ENCODE measurements at regions not wholly inside any gene's neighbourhood (a gene's known extent, or its start where the extent isn't known, plus 50 kb on each side); places are given as distances from the start of the nearest gene placed in this dataset.

DNA sequence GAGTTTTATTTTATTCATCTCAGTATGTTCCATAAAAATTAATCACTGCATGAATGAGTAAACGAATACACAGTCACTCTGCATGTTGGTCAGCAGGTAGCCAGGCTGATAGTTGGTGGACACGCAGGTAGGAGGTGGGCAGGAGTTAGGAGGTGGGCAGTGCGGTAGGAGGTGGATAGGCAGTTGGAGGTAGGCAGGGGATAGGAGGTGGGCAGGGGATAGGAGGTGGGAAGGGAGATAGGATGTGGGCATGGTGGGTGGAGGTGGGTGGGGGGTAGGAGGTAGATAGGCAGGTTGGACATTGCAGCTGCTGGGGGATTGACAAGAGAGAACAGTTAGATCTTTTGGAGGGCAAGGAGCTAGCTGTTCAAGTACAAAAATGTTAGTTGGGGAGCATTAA lies 322.7 kb downstream of the PTPRU start:
- TF ChIP-seq, protein P1, sequence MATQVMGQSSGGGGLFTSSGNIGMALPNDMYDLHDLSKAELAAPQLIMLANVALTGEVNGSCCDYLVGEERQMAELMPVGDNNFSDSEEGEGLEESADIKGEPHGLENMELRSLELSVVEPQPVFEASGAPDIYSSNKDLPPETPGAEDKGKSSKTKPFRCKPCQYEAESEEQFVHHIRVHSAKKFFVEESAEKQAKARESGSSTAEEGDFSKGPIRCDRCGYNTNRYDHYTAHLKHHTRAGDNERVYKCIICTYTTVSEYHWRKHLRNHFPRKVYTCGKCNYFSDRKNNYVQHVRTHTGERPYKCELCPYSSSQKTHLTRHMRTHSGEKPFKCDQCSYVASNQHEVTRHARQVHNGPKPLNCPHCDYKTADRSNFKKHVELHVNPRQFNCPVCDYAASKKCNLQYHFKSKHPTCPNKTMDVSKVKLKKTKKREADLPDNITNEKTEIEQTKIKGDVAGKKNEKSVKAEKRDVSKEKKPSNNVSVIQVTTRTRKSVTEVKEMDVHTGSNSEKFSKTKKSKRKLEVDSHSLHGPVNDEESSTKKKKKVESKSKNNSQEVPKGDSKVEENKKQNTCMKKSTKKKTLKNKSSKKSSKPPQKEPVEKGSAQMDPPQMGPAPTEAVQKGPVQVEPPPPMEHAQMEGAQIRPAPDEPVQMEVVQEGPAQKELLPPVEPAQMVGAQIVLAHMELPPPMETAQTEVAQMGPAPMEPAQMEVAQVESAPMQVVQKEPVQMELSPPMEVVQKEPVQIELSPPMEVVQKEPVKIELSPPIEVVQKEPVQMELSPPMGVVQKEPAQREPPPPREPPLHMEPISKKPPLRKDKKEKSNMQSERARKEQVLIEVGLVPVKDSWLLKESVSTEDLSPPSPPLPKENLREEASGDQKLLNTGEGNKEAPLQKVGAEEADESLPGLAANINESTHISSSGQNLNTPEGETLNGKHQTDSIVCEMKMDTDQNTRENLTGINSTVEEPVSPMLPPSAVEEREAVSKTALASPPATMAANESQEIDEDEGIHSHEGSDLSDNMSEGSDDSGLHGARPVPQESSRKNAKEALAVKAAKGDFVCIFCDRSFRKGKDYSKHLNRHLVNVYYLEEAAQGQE (IDR thresholded peaks at IDR 0.05; ENCODE audit: insufficient read depth in 1 of 2, low read depth in 2 of 2, low read length in 2 of 2), result no peak
- TF ChIP-seq TAF1 (IDR thresholded peaks at IDR 0.05; ENCODE audit: borderline replicate concordance, insufficient read depth, low read length), result no peak
- TF ChIP-seq POLR2AphosphoS5 (IDR thresholded peaks at IDR 0.05; ENCODE audit: low read depth, low read length), result no peak
- no peak for TF ChIP-seq SIN3A (IDR thresholded peaks at IDR 0.05; ENCODE audit: borderline replicate concordance, insufficient read depth, low read length)
- TF ChIP-seq FOXP2 (optimal IDR thresholded peaks at IDR 0.05; ENCODE audit: borderline replicate concordance, extremely low read depth, extremely low read length, insufficient read depth), result no peak

DNA sequence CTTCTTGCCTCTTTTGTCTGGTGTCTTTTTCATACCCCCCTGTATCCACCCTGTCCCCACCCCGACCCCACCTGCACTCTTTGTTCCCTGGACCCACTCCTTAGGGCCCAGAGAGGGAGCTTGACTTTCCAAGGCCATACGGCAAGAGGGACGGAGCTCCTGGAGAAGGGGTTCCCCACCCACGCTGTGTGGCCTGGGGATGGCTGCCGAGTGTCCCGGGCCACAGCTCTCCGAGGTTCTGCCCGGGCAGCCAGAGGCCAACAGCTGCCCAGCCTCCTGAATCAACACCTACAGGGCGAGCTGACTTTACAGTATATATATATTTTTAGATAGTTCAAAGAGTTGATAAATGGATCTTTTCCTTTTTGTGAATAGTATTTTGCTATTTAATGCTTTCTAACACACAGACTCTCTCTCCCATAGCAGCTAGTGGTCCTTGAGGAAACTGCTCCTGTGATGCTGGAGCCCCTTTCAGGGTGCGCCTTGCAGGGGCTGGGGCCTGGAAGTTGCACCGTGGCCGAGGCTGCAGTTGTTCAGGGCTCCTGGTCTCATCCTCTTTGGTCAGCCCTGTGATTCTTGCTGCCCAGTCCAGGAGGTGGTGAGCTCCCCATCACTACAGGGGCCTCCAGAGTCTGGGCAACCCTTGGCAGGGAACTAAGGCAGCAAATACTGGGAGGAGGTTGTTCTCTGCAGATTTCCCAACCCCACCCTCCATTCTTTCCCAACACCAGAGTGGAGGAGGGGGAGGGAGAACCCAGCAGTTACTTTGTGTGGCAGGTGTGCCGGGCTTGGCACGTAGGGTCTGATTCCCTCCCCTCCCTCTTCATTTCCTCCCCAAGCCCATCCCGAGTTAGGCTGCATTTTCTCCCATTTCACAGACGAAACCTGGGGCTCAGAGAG lies 321.6 kb downstream of the PTPRU start:
- no peak for TF ChIP-seq POLR2AphosphoS5 (IDR thresholded peaks at IDR 0.05; ENCODE audit: low read depth, low read length)
- TF ChIP-seq FOXP2 (optimal IDR thresholded peaks at IDR 0.05; ENCODE audit: borderline replicate concordance, extremely low read depth, extremely low read length, insufficient read depth), result no peak
- TF ChIP-seq SIN3A (IDR thresholded peaks at IDR 0.05; ENCODE audit: borderline replicate concordance, insufficient read depth, low read length), result no peak
- no peak for TF ChIP-seq TAF1 (IDR thresholded peaks at IDR 0.05; ENCODE audit: borderline replicate concordance, insufficient read depth, low read length)
- TF ChIP-seq, protein P1 (IDR thresholded peaks at IDR 0.05; ENCODE audit: insufficient read depth in 1 of 2, low read depth in 2 of 2, low read length in 2 of 2), result no peak

DNA sequence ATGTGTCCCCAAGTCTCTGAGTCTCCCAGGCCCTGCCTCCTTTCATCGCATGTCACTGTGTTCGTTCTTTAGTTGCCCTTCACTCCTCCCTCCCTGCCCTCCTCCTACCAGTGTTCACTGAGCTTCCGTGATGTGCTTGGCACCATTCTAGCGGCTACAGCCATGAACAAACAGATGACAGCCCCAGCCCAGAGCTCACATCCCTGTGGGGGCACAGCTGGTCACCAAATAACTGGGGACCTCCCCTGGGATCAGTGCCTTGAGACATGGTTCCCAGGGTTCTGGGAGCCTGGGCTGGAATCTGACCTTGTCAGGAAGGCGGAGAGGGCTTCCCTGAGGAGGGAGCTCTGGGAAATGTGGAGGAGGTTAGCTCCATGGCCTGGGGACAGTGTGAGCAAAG lies 320.7 kb downstream of the PTPRU start:
- no peak for TF ChIP-seq FOXP2 (optimal IDR thresholded peaks at IDR 0.05; ENCODE audit: borderline replicate concordance, extremely low read depth, extremely low read length, insufficient read depth)
- no peak for TF ChIP-seq TAF1 (IDR thresholded peaks at IDR 0.05; ENCODE audit: borderline replicate concordance, insufficient read depth, low read length)
- no peak for TF ChIP-seq SIN3A (IDR thresholded peaks at IDR 0.05; ENCODE audit: borderline replicate concordance, insufficient read depth, low read length)
- TF ChIP-seq, protein P1 (IDR thresholded peaks at IDR 0.05; ENCODE audit: insufficient read depth in 1 of 2, low read depth in 2 of 2, low read length in 2 of 2), result no peak
- TF ChIP-seq POLR2AphosphoS5 (IDR thresholded peaks at IDR 0.05; ENCODE audit: low read depth, low read length), result no peak

DNA sequence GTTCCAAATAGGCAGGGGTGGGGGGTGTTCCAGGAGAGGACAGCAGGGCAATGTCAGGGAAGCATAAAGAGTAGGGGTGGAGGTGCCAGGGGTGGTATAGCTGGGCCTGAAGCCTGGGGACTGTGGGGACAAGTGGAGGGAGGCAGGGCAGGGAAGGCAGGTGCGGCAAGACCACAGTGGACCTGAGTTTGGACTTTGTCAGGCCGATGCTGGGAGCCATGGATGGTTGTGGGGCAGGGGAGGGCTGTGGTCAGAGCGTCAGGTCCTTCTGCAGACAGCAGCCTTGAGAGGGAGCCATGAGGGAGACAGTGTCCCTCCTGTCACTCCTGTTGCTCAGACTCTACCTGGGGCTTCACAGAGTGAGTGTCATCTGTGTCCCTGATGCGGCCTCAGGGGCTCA lies 320.3 kb downstream of the PTPRU start:
- TF ChIP-seq SIN3A (IDR thresholded peaks at IDR 0.05; ENCODE audit: borderline replicate concordance, insufficient read depth, low read length) (no peak), POLR2AphosphoS5 (IDR thresholded peaks at IDR 0.05; ENCODE audit: low read depth, low read length) (no peak), FOXP2 (optimal IDR thresholded peaks at IDR 0.05; ENCODE audit: borderline replicate concordance, extremely low read depth, extremely low read length, insufficient read depth) (no peak), TAF1 (IDR thresholded peaks at IDR 0.05; ENCODE audit: borderline replicate concordance, insufficient read depth, low read length) (no peak)
- TF ChIP-seq, protein P1 (IDR thresholded peaks at IDR 0.05; ENCODE audit: insufficient read depth in 1 of 2, low read depth in 2 of 2, low read length in 2 of 2), result no peak

Data from PFSK-1 (cell line).